ENCODE measurements at regions not wholly inside any gene's neighbourhood (a gene's known extent, or its start where the extent isn't known, plus 50 kb on each side); places are given as distances from the start of the nearest gene placed in this dataset.

DNA sequence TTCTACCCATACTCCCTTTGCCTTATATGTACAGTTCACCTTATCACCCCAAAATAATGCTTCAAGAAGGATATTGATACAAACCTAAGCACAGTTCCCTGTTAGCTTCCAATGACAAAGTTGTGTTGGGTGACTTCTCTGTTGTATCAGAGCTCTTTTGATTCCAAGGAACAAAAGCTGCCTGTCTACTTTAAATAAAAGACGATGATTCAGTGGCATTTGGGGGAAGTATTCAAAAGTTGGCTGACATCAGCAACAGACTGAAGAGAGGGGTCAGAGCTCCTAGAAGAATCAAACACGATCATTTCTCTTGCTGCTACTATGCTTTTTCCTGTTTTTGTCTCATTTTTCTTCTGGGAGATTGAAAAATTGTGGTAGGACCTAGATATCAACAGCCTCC lies 69.4 kb upstream of the CA10 start:
- no peak overlapping the region for H3K23ac ChIP-seq (ENCODE audit: low read depth, low read length)
- DNase-seq: no peak
- H2BK120ac ChIP-seq (ENCODE audit: low read depth, low read length): no peak overlapping the region
- H3K4me3 ChIP-seq (ENCODE audit: insufficient read depth, low read depth, low read length): no peak overlapping the region
- no peak overlapping the region for H3K9ac ChIP-seq (ENCODE audit: low read depth, low read length)
- H4K8ac ChIP-seq (ENCODE audit: low read depth in 2 of 2, low read length in 2 of 2): no peak overlapping the region
- in situ Hi-C loops (cut with MboI; ENCODE audit: low sequenced_read_pairs) (no loop called here), intact Hi-C loops (cut with micrococcal nuclease) (no loop called here), dilution Hi-C loops (cut with HindIII; ENCODE audit: low sequenced_read_pairs, unreplicated experiment) (no loop called here)
- H3K36me3 ChIP-seq (ENCODE audit: control insufficient read depth, insufficient read depth, low read length): no peaks in the 10 kb centered on the region
- no peak overlapping the region for H3K18ac ChIP-seq (ENCODE audit: low read depth, low read length)
- no peak overlapping the region for H2AK9ac ChIP-seq (replicated peaks; ENCODE audit: low read depth, low read length, poor library complexity)
- no peaks in the 10 kb centered on the region for H3K79me1 ChIP-seq (ENCODE audit: low read depth in 1 of 2, low read length in 2 of 2)
- H3K56ac ChIP-seq (ENCODE audit: extremely low read depth, insufficient read depth, low read length): no peak overlapping the region
- no peaks in the 10 kb centered on the region for H3K4me1 ChIP-seq (ENCODE audit: control insufficient read depth, insufficient read depth, low read length)
- H4K91ac ChIP-seq (ENCODE audit: insufficient read depth, low read depth, low read length): no peak overlapping the region
- ChIA-PET CTCF (no interaction called here), POLR2A (ENCODE audit: unreplicated experiment) (no interaction called here)
- no peak overlapping the region for H3K27ac ChIP-seq (ENCODE audit: insufficient read depth, low read length)
- 0 out of 2 replicates have a peak, but pooled peaks cover 2% of the 10 kb centered on the region for H3K9me3 ChIP-seq (ENCODE audit: control insufficient read depth, insufficient read depth, low read length)
- TF ChIP-seq POLR2A (IDR thresholded peaks at IDR 0.05; ENCODE audit: low read depth, low read length): no peak
- TF ChIP-seq, protein P1, sequence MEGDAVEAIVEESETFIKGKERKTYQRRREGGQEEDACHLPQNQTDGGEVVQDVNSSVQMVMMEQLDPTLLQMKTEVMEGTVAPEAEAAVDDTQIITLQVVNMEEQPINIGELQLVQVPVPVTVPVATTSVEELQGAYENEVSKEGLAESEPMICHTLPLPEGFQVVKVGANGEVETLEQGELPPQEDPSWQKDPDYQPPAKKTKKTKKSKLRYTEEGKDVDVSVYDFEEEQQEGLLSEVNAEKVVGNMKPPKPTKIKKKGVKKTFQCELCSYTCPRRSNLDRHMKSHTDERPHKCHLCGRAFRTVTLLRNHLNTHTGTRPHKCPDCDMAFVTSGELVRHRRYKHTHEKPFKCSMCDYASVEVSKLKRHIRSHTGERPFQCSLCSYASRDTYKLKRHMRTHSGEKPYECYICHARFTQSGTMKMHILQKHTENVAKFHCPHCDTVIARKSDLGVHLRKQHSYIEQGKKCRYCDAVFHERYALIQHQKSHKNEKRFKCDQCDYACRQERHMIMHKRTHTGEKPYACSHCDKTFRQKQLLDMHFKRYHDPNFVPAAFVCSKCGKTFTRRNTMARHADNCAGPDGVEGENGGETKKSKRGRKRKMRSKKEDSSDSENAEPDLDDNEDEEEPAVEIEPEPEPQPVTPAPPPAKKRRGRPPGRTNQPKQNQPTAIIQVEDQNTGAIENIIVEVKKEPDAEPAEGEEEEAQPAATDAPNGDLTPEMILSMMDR (conservative IDR thresholded peaks at IDR 0.05; ENCODE audit: low read depth, low read length): no peak
- TF ChIP-seq NFE2L2 (IDR thresholded peaks at IDR 0.05; ENCODE audit: low read depth, low read length): no peak
- no peak for TF ChIP-seq MAFK (IDR thresholded peaks at IDR 0.05; ENCODE audit: low read depth, low read length)
- TF ChIP-seq RAD21 (IDR thresholded peaks at IDR 0.05; ENCODE audit: low read length): no peak
- TF ChIP-seq RFX5 (IDR thresholded peaks at IDR 0.05; ENCODE audit: low read depth, low read length): no peak
- no peak for TF ChIP-seq FOS (IDR thresholded peaks at IDR 0.05; ENCODE audit: low read depth, low read length)
- no peak for TF ChIP-seq BHLHE40 (IDR thresholded peaks at IDR 0.05; ENCODE audit: low read depth, low read length)
- TF ChIP-seq MXI1 (IDR thresholded peaks at IDR 0.05; ENCODE audit: borderline replicate concordance, low read depth, low read length): no peak
- TF ChIP-seq CHD1 (IDR thresholded peaks at IDR 0.05; ENCODE audit: low read depth, low read length): no peak
- no peak for TF ChIP-seq MAZ (IDR thresholded peaks at IDR 0.05; ENCODE audit: borderline replicate concordance, low read depth, low read length)
- no peak for TF ChIP-seq RCOR1 (IDR thresholded peaks at IDR 0.05; ENCODE audit: insufficient replicate concordance, low read length)
- TF ChIP-seq, protein P2, sequence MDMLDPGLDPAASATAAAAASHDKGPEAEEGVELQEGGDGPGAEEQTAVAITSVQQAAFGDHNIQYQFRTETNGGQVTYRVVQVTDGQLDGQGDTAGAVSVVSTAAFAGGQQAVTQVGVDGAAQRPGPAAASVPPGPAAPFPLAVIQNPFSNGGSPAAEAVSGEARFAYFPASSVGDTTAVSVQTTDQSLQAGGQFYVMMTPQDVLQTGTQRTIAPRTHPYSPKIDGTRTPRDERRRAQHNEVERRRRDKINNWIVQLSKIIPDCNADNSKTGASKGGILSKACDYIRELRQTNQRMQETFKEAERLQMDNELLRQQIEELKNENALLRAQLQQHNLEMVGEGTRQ (IDR thresholded peaks at IDR 0.05; ENCODE audit: low read depth, low read length): no peak
- no peak for TF ChIP-seq CEBPB (IDR thresholded peaks at IDR 0.05; ENCODE audit: low read depth, low read length)
- TF ChIP-seq SMC3 (IDR thresholded peaks at IDR 0.05; ENCODE audit: low read depth, low read length): no peak
- TF ChIP-seq, protein P3, sequence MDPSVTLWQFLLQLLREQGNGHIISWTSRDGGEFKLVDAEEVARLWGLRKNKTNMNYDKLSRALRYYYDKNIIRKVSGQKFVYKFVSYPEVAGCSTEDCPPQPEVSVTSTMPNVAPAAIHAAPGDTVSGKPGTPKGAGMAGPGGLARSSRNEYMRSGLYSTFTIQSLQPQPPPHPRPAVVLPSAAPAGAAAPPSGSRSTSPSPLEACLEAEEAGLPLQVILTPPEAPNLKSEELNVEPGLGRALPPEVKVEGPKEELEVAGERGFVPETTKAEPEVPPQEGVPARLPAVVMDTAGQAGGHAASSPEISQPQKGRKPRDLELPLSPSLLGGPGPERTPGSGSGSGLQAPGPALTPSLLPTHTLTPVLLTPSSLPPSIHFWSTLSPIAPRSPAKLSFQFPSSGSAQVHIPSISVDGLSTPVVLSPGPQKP (IDR thresholded peaks at IDR 0.05; ENCODE audit: borderline replicate concordance, low read depth, low read length): no peak
- H2AK5ac ChIP-seq (ENCODE audit: low read depth, low read length): no peak overlapping the region
- no TSS peak for BruUV-seq (replicated peaks)
- H4K20me1 ChIP-seq (ENCODE audit: insufficient read depth, low read length): no peaks in the 10 kb centered on the region
- no peak overlapping the region for H3K4ac ChIP-seq (ENCODE audit: low read depth, low read length)
- H2BK20ac ChIP-seq (ENCODE audit: low read depth, low read length): no peak overlapping the region
- no peaks in the 10 kb centered on the region for H3K27me3 ChIP-seq (ENCODE audit: control insufficient read depth, insufficient read depth, low read length)
- no peak overlapping the region for H2BK5ac ChIP-seq (ENCODE audit: low read depth, low read length, poor library complexity, severe bottlenecking)
- no peak overlapping the region for H4K5ac ChIP-seq (ENCODE audit: low read depth, low read length)
- no CpG with 5 or more reads among the region's 2 CpGs for WGBS, 2 experiments (ENCODE audit: extremely low coverage in 2 of 2, insufficient read length in 1 of 2)
- no peak for ATAC-seq (ENCODE audit: low read depth)
- H2BK15ac ChIP-seq (ENCODE audit: low read depth, low read length): no peak overlapping the region
- no peaks in the 10 kb centered on the region for H3K9me1 ChIP-seq (ENCODE audit: insufficient read depth, low read length)
- no peak overlapping the region for H3K4me2 ChIP-seq (ENCODE audit: low read depth, low read length)
- H3K14ac ChIP-seq (replicated peaks; ENCODE audit: low read depth, low read length): no peak overlapping the region
- no peak overlapping the region for H2AFZ ChIP-seq (replicated peaks; ENCODE audit: low read length, poor library complexity)

Data from IMR-90 (cell line).